Ishikawa (cell line): ENCODE measurements at regions not wholly inside any gene's neighbourhood (a gene's known extent, or its start where the extent isn't known, plus 50 kb on each side); places are given as distances from the start of the nearest gene placed in this dataset.

ENCODE experiments used
- EP300 ChIP-seq: IDR thresholded peaks from 2 replicates; pipeline ENCODE4 v1.6.1; 2012; ENCODE audit warnings: borderline replicate concordance
- TAF1 ChIP-seq: IDR thresholded peaks from 2 replicates; pipeline ENCODE4 v1.6.1; 2012; ENCODE audit warnings: low read depth, mild to moderate bottlenecking
- ZBTB7A ChIP-seq: IDR thresholded peaks from 2 replicates; pipeline ENCODE4 v1.6.1; 2012; ENCODE audit warnings: low read depth
- TF ChIP-seq, protein P1 (sequence below): IDR thresholded peaks from 2 replicates; pipeline ENCODE4 v1.6.1; 2012

DNA sequence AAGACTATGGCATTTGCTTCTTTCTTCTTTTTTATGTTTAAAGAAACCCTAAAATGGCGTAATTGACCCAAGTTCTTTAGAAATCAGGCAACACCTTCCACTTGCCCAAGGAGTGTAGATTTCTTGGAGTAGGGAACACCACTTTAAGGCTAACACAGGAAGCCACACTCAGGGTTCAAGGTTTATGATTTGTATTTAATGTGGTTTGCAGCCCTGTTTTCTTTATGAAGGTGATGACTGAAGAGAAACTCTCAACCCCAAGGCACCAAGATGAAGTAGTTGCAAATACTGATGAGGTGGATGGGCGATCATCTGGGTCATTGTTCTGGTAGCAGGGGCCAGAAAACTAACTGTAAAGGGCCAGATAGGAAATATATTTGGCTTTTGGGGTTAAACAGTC, 101.1 kb downstream of the DLEU7 start:
- TF ChIP-seq ZBTB7A (no peak), EP300 (no peak), TAF1 (no peak)
- TF ChIP-seq, protein P1, sequence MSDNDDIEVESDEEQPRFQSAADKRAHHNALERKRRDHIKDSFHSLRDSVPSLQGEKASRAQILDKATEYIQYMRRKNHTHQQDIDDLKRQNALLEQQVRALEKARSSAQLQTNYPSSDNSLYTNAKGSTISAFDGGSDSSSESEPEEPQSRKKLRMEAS = no peak
